ENCODE measurements at regions not wholly inside any gene's neighbourhood (a gene's known extent, or its start where the extent isn't known, plus 50 kb on each side); places are given as distances from the start of the nearest gene placed in this dataset.

DNA sequence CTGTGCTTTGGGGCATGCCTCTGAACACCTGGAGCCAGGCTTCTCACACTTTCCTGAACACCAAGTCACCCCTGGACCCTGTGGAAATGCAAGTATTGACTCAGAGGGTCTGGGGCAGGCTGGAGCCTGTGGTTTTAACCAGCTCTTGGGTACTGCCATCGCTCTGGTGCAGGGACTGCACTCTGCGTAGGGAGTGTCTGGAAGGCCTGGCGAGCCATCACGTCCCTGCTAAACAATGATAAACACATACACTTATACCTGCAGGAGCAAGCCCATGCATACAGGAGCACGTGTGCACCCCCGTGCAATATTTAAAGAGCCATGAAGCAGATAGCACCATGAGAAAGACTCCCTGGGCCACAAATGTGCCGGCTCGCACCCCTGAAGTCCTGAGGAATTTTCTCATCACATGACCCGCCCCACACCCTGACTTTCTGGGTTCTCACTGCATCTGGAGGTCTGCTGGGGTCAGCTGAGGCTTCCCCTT is 267.7 kb downstream of the GADD45G start:
- no peak for DNase-seq

GRCh38 chr9:89872913-89873707 is 268.3 kb downstream of the GADD45G start:
- no peak for DNase-seq

DNA sequence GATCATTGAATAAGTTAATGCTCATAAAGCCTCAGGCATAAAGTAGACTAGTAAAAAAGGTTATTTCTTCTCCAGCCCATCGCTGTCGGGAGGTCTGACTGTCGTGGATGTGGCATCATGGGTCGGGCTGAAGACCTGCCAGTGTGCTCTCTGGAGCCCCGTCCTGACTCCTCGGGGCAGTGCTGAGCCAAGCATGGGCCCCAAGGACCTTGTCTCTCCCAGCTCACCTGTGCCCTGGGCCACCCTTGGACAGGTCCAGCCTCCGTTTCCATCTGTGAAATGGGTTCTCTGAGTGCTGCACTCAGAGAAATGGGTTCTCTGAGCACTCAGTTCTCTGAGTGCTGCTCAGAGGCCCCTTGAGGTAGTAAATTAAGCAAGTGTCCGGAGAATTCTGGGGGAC is 269.0 kb downstream of the GADD45G start:
- no peak for DNase-seq

DNA sequence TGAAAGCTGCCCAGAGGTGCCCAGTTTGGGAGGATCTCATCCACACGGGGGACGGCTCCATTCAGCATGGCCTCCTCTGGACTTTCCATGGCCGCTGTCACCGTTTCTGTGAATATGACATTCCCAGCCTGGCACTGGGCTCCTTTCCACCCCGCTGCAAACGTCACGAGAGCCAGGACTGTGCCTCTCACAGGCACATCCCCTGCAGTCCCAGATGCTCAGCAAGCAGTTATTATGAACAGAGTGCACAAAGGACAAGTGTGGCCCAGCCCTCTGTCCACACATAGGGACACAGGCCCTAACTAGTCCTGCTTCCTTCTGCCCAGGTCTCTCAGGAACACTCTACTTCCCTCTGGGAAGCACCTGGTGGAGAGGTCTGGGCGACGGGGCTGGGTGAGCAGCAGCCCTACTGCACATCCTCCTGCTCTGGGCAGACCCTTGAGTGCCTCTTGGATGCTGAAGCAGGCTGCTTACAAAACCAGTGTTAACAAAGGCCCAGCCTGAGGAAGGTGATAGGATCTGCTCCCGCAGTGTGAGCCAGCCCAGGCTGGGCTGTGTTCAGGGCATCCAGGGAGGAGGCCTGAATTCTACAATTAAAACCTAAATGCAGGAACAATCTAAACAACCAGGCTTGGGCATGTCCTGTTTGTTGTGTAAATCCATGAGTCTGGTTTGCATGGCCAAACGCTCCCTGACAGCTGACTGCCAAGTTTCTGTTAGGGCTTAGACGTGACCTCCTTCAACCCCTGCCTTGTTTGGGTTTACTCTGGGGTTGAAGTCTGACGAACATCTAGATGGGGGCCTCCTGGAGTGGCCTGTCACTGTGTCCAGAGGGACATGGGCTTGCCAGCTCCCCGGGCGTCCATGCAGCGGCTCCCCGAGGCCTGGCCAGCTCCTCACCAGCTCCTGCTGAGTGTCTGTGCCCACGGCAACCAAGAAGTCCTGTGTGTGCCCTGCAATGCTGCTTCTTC is 269.8 kb downstream of the GADD45G start:
- no peak for DNase-seq

GRCh38 chr9:89877051-89878002 is 272.5 kb downstream of the GADD45G start:
- no peak for DNase-seq

- DNase-seq, result no peak
Measured at GRCh38 chr9:89878003-89878411, 273.2 kb downstream of the GADD45G start.

- DNase-seq, result no peak
Measured at GRCh38 chr9:89878687-89879086, 273.9 kb downstream of the GADD45G start.

- DNase-seq, result no peak
Measured at GRCh38 chr9:89879276-89879675, 274.5 kb downstream of the GADD45G start.

DNA sequence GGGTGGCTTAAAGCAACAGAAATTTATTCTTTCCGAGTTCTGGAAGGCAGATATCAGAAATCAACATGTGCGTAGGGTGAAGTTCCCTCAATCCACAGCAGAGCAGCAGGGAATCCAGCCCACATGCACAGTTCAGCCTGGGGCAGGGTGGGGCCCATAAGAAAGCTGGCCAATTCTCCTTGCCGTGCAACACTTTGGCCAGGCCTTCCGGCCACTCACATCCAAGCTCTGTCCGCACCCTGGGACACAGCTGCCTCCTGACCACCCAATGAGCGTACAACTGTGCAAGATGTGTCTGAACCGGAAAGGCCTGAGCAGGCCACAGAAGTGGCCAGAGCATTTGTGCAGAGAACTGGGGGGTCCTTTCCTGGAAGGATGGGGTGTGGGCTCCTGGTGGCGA is 274.9 kb downstream of the GADD45G start:
- DNase-seq, result no peak

- no peak for DNase-seq
Measured at GRCh38 chr9:89880161-89880560, 275.3 kb downstream of the GADD45G start.

DNA sequence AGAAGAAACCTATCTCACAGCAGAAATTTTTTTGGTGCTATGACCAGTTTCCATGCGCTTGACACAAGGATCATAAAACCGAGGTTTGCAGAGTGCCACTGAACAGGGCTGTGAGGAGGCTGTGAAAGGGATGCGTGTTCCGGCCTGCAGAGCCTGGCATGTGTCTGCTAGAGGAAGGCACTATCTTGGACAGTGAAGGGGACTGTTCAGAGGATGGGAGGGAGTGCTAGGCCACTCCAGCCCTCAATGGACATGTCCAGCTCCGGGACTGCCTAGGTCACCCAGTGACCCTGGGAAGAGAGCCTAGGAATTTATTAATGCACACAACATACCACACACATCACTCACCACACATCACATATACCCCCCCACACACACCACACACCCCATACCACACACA is 275.9 kb downstream of the GADD45G start:
- DNase-seq, result no peak

DNA sequence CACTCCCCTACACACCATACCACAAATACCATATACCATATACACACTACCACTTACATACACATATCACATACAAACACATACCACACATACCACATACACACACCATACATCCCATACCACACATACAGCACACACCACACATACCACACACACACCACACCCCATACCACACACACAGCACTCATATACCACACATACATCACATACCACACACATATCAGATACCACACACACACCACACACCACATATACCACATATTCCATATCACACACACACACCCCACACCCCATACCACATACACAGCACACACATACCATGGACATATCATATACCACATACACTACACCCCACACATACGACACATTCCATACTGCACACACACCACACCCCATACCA is 276.6 kb downstream of the GADD45G start:
- no peak for DNase-seq

GRCh38 chr9:89882930-89883361 is 278.1 kb downstream of the GADD45G start:
- DNase-seq, result no peak

GRCh38 chr9:89883401-89884341 is 278.9 kb downstream of the GADD45G start:
- DNase-seq, result no peak

GRCh38 chr9:89884356-89885083 is 279.7 kb downstream of the GADD45G start:
- DNase-seq, result no peak

DNA sequence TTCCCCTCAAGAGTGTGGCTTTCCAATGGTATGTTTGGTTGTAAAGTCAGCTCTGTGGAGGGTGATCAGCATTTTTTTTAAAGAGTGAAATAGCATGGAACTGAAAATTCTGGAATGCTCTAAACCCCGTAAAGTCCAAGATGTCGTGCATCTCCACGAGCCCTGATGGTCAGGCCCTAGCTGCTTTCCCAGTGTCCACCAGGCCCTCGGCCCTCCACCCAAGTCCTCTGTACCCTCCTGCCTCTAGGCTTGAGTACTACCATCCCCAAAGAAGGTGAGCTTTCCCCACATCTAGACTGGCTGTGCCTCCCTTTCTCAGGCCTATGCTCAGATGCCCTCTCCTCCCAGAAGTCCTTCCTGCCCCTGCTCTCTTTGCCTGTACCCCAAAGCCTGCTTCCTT is 280.3 kb downstream of the GADD45G start:
- DNase-seq, result no peak

GRCh38 chr9:89886281-89886700 is 281.5 kb downstream of the GADD45G start:
- DNase-seq, result no peak

- no peak for DNase-seq
Measured at GRCh38 chr9:89887286-89887685, 282.5 kb downstream of the GADD45G start.

DNA sequence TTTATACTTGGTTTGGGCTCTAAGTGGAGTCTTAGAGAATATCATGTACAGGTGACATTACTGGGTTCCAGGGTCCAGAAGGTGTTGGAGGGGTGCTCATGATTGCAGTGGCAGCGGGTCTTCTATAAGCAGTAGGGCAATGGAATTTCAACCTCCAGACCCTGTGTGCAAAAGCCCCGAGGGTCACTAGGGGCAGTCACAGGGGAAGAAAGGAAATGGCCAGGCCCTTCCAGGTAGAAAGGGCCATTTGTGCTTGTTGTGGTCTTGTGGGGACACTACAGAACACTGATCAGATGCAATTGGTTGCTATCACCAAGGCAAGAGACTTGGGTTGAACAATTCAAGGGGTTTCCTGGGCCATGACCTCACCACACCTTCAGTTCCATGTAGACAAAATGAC is 283.4 kb downstream of the GADD45G start:
- DNase-seq, result no peak

- no peak for DNase-seq
Measured at GRCh38 chr9:89888677-89889076, 283.9 kb downstream of the GADD45G start.

DNA sequence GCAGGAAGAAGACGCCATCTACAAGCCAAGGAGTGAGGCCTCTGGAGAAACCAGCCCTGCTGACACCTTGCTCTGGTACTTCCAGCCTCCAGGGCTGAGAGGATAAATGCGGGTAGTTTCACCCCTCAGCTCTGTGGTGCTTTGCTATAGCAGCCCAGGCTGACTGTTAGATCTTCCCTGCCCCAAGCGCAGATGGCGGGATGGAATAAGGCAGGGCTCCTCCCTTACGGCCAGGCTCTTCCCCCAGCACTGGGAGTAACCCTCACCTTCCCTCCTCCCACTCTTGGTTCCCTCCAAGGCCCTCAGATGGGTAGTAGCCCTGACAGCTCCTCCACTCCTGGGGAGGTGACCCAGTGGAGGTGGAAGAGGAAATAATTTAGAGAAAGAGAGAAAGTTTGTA is 285.1 kb downstream of the GADD45G start:
- no peak for DNase-seq
